Gastrocnemius medialis (tissue), 4 donors: ENCODE measurements at regions not wholly inside any gene's neighbourhood (a gene's known extent, or its start where the extent isn't known, plus 50 kb on each side); places are given as distances from the start of the nearest gene placed in this dataset.

Experiments used
- CTCF ChIP-seq, 5 experiments: fragments of 450-650 bp in 3 of 5; fragments of 200-600 bp in 2 of 5; sonication (generic) in 2 of 5; IDR thresholded peaks in 4 of 5; conservative IDR thresholded peaks in 1 of 5; 1 replicate in 4 of 5; 2 replicates in 1 of 5; pipeline ENCODE4 v1.5.1; 2016 to 2019; ENCODE audit warnings: antibody characterized with exemption in 5 of 5, mild to moderate bottlenecking in 3 of 5, moderate library complexity in 3 of 5
- POLR2A ChIP-seq, 2 donors: fragments of 450-650 bp; IDR thresholded peaks; one replicate each; pipeline ENCODE4 v1.6.1; 2017; ENCODE audit warnings: antibody characterized with exemption in 2 of 2, mild to moderate bottlenecking in 2 of 2, moderate library complexity in 2 of 2

DNA sequence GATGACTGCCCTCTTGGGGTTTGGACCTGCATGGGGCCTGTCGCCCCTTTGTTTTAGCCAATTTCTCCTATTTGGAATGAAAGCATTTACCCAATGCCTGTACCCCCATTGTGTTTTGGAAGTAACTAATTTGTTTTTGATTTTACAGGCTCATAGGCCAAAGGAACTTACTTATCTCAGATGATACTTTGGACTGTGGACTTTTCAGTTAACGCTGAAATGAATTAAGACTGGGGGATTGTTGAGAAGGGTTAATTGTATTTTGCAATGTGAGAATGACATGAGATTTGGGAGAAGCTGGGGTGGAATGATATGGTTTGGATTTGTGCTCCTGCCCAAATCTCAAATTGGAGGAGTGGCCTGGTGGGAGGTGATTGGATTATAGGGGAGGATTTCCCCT lies 185.8 kb upstream of the PHYHIPL start:
- no peak for TF ChIP-seq CTCF (IDR thresholded peaks at IDR 0.05 in 4 of 5, conservative IDR thresholded peaks at IDR 0.05 in 1 of 5)
- no peak for TF ChIP-seq POLR2A (IDR thresholded peaks at IDR 0.05)
